ENCODE measurements at regions not wholly inside any gene's neighbourhood (a gene's known extent, or its start where the extent isn't known, plus 50 kb on each side); places are given as distances from the start of the nearest gene placed in this dataset.

DNA sequence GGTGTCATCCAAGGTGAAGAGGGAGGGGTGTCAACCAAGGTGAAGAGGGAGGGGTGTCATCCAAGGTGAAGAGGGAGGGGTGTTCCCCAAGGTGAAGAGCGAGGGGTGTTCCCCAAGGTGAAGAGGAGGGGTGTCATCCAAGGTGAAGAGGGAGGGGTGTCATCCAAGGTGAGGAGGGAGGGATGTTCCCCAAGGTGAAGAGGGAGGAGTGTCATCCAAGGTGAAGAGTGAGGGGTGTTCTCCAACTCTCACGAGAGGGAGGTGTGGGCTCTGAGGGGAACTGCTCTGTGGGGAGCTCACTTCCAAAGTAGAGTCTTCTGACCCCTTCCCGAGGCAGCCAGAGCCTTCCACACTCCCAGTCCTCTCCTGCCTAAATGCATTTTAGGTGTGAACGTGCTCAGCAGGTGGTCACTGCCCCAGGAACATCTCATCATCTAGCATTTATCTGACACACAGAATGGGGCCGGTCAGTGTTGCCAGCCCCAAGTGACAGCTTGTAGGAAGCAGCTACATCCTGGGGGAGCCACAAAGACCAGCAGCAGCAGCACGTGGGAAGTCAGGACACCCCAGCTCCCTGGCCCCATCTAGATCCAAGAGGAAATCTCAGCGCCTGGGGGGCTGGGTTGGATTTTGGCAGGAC lies 323.8 kb downstream of the GLRX3 start:
- no peak for DNase-seq

DNA sequence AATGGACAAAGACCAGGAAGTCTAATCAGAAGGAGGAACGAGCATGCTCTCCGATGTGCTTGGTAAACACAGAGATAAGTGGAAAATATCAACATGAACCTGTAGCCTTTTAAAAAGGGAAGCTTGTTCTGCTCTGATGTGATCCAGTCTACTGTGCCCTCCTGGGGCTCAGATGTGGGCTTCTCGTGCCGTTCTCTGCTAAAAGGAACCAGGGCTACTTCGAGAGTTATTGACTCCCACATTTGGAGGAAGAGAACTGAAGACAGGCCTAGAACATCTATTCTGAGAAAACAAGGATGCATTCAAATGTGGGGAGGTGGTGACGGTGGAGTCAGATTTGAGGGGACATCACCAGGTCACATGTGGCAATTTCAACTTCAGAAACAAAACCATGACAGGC lies 325.4 kb downstream of the GLRX3 start:
- DNase-seq = no peak

DNA sequence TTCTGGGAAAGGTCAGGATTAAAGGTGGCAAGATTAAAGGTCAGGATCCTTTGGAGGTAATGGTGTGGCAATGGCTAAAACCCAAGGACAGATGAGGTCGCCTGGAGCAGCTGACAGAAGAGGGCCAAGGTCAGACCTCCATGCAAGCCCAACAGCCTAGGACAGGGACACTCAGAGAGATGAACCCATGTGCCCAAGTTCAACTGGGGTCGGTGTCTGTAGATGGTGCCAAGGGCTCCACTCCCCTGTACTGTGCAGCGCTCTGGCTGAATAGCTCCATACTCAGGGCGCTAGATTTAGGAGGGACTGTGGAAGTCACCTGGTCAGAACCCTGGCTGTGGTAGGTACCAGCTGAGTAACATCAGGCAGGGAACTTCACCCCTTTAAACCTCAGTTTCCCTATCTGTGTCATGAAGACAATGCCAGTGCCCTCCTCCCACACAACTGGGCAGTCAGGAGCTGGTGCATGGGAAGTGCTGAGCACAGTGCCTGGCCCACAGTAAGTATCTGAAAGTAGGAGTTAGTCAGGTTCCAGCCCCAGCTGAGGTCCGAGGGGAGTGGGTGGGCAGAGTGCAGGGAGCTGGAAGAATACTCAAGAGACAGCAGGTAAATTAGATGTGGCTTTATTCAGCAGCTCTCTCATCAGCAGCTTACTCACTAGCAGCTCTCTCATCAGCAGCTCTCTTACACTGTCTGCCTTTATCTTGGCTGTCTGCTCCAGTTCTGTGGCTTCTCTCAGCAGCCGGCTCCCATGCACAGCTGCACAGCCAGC lies 327.1 kb downstream of the GLRX3 start:
- no peak for DNase-seq

DNA sequence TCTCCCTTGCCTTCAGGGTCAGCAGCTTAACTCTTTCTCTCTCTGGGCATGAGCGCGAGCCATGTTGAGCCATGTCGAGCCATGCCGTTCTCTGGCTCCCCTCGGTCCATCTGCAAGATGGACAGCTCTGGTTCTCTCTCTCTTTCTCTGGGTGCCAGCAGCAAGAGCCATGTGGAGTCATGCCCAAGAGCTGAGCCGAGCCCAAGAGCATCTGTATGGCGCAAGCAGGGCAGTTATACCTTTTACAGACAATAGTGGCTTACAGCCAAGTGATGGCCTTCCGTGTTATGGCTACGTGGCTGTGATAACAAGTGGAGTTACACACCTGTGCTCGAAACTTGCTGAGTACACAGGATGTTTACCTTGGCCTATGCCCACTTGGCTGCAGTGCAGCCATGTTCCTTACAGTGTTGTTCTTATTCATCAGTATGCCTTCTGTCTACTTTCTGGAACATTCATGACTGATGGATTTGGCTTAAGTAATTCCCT lies 327.7 kb downstream of the GLRX3 start:
- no peak for DNase-seq

DNA sequence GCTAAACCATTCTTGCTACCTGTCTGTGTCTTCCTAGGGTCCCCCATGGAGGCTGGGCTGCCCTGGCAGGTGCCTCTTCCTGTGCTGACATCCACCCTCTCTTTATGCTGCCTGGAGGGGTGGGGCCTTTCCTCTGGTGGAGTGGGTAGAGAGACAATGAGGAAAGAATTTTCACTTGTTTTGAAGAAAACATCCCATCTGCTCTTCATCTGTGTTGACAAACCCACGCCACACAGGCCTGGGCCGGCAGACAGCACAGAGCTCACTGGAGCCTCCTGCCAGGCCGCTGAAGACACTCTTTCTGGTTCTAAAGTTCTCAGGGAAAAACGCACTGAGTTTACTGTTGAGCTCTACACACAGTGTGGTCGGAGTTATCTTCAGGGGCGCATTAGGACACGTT lies 328.2 kb downstream of the GLRX3 start:
- no peak for DNase-seq

DNA sequence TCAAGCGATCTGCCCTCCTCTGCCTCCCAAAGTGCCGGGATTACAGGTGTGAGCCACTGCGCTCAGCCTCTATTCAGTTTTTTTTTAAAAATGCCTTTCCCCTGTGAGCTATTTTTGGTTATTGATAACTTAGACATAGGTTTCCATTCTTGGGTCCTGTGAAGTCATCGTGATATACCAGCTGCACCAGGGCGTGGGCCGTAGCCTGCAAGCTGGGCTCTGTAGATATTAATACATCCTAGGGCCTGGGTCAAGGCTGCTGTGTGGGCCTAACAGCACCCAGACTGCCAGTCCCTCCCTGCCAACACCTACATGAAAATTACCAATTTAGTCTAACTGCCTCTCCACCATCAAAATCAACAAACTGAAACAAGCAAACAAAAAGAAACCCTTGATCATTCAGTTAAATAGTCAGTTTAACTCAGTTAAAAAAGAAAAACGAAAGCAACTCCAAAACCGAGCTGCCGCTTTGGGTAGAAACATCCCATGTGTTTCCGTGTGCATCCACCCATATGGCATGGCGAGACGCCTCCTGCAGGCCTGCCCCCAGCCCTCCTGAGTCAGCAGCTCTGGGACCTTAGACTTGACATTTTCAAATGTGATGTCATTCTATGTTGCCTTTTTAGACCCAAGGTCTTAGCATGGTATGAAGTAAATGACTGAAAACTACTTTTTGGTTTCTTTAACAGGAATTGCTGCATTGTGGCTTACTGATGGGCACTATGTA lies 330.2 kb downstream of the GLRX3 start:
- DNase-seq = no peak

DNA sequence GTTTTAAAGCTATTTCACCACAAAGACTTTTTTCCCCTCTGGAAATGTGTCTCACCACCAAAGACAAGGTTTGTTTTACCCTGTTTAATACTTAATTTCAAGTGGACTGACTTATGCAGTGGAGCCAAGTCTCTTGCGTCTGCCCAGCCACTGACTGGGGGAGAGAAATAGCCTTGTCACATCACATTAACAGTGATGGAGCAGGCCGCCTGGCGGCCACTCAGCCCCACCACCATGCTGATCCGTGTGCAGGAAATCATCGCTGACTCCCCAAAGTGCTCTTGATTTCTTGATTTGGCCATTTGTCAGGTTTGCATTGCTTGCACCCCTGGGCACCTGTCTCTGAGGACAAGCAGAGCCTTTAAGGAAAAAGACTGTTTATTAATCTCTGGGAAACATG lies 334.1 kb downstream of the GLRX3 start:
- DNase-seq = no peak

DNA sequence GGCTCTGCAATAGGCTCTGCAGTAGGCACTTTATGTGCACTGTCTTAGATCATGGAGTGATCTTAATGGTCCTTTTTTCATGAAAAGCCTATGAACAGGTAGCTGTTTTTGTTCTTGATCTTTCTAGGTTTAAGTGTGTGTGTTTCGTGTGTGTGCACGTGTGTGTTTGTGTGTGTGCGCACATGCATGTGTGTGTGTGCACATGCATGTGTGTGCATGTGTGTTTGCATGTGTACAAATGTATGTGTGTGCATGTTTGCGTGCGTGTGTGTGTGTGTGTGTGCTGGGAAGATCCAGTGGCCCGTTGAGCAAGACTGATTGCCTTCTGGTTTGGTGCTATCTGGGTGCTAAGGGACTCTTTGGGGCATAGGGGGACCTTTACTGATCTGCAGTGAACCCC lies 334.8 kb downstream of the GLRX3 start:
- DNase-seq = no peak

DNA sequence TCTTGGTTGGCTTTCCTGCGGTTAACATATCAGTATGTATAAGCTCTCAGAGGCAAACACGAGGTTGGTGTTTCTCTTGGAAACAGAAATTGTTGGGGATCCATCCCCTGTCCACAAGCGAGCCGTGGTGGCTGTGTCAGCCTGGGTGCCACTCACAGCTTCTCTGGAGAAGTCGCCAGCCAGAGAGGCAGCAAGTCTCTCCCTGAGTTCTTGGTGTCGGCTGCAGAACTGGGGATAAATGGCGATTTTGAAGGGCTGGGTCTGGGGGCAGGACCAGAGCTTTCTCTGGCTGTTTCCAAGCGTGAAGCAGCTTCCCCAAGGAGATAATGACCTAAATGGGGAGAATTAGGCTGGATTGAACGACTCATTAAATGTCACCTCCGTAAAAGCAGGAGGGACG lies 335.3 kb downstream of the GLRX3 start:
- no peak for DNase-seq

DNA sequence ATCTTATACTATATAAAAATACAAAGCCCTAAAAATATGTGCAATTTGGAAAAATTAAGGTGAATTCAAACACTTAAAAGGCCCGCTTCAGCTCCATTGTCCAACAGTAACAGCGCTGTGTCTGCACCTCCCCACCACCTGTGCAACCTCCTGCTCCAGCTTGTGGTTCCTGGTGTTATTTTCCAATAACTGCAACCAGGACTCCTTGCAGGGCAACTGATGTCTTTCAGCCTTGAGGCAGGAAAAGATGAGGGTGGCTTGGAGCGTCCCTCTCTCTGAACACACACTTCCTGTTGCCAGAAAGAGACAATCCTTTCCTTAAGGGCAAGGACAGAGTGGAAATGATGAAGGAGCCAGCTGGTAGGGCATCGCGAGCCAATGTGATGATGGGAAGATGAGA lies 336.0 kb downstream of the GLRX3 start:
- DNase-seq = no peak

DNA sequence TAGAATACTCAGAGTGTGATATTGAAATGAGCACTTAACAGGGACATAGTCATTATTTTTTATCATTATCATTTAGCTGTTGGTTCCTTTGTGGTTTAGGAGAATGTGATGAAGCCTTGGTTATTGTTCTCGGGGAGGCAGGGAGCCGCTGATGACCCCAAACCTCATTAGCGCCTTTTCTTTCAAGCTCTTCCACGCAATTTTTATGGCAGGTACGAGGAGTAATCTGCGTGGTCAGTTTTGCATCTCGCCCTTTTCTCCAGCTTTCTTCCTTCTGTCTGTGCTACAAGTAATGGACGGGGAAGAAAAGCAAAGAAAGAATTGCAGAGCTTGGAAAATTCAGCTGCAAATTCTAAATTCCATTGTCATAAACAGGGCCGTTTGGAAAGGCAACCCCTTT lies 338.4 kb downstream of the GLRX3 start:
- no peak for DNase-seq

DNA sequence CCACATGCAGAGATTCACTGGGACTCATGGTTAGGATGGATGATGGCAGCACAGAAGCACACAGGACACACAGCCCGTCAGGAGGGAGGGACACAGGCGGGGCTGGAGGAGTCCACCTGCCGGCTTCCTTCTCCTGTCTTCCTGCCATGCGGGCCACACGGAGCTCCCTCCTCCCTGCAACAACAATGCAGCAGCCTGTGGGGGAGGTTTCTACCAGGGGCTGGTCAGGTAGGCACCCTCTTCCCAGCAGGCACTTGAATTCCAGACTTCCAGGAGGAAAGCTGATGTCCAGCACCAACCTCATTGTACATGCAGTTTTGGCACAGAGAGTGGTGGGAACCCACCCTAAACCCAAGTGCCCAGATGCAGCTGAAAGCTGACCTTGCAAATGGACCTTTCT lies 341.2 kb downstream of the GLRX3 start:
- DNase-seq = no peak

DNA sequence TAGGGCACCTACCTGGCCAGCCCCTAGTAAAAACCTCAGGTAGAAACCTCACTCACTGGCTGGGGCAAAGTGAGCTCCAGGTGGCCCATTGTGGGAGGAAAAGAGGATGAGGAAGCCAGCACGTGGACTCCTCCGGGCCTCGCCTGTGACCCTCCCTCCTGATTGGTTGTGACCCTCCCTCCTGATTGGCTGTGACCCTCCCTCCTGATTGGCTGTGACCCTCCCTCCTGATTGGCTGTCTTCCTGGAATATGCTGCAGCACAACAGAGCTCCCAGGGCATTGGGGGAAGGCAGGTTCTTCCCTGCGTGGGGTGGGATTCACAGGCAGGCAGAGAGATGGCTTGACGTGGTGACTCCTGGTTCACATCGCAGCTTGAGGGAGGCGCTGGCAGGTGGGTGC lies 343.0 kb downstream of the GLRX3 start:
- DNase-seq = no peak

DNA sequence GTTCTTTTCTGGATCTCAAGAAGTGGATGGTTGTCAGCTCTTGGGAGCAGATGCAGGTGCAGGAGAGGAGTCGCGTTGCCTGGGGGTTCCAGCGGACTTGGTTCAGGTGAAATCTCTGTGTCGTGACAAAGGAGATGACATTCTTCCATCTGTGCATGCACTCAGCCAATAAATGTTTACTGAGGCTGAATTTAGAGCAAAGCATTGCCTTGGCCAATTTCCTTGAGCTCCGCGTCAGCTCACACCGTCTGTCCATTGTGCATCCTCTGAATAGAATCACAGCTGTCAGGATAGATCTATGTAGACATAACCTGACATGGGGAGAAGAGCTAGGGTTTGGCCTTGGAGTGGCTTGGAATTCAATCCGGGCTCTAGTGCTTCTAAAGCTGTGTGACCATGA lies 343.7 kb downstream of the GLRX3 start:
- no peak for DNase-seq

DNA sequence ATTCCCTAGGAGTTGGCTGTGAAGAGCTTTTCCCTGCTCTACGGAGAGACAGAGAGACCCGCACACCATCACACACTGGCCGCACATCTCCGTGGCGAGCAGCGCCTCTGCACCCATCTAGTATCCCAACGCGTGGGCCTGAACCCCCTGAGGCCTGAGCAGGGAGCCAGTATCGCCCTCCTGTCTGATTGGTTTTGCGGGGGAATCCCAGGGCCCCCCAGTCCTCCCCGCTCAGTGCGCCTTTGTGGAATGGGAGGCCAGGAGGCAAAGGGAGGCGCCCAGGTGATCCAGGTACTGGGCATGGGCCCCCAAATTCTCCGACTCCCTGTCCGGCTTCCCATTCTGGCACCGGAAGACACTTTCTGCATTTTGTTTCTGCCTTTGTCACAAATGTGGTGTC lies 344.3 kb downstream of the GLRX3 start:
- no peak for DNase-seq

DNA sequence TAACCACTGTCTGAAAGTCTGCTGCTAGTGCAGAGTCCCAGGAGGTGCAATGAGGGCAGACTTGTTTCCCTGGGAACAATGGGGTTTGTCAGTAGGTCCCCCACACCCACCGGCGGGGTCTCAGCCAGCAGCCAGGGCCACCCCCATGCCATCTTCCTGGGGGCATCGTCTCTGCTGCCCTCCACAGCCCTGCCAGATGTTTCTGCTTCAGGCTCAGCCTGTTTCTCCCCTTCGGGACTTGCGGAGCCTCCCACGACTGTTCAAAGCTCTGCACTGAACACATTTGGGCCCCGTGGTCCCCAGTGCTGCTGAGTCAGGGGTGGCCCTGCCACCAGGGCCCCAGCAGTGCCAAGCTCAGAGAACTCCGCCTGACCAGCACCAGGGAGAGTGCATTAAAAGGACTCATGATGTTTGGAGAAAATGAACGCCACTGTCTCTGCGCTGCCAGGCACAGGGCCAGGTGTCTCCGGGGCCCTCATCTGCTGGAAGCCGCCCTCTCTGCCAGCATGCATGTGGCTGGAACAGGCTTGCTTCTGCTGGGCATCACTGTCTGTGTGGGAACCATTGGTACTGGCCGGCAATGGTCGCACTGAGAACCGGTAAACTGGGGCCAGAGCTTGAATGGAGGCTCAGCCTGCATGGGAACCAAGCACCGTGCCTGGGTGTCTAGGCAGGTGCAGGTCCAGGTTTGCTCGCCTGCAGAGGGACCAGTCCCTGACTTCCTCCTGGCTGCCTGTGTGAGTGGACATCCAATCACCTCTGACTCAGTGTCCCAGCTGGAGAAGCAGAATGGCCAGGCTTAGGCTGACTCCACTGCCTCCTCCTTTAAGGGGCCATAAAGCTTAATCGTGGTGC lies 345.1 kb downstream of the GLRX3 start:
- DNase-seq = no peak

DNA sequence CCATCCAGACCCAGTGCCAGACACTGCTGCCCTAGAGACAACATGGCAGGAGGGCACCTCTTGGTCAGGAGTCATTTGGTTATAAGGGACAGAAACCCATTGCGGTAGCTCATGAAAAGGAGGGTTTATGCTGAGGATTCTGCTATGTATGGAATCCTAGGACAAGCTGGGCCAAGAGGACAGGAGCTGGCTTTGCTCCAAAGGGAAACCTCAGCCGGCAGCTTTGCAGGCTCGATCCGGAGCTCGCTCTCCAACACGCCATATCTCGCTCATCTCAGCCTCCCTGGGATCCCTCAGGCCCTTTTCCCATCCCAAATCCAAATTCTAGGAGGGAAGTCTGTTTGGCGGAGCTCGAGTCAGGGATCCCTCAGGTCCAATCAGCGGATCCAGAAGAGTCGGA lies 345.7 kb downstream of the GLRX3 start:
- DNase-seq = peak; percentile 36

DNA sequence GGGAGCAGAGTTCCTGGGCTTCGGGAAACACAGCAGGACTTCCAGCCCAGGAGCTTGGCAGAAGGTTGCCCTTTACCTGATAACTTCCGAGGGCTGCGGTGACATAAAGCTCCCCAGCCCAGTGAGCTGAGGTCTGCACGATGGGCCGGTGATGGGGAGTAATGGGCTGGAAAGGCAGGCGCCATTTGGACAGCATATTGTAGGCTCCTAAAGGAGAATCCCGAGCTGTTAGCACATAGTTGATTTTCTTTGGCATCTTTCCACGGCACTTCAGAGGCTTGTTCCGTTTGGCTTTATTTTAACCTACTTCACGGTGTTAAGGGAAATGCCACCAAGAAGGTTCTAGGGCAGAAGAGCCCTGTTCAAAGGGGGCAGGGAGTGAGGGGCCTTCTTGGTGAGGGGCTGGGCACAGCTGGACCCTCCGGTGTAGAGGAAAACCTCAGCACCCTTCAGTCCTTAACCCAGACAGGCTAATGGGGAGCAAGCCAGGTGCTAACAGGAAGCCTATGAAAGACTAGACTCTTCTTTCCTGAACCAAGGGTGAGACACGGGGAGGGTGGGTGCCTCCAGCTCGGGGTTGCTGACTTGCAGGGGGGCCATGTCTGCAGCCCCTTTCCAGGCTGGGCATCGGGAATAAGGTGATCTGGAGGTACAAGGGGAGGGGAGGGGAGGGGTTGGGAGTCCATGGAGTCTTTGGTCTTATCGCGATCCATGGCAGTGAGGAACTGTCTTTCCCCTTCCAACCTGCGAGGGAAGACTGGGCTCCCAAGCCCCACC lies 347.7 kb downstream of the GLRX3 start:
- DNase-seq = no peak

DNA sequence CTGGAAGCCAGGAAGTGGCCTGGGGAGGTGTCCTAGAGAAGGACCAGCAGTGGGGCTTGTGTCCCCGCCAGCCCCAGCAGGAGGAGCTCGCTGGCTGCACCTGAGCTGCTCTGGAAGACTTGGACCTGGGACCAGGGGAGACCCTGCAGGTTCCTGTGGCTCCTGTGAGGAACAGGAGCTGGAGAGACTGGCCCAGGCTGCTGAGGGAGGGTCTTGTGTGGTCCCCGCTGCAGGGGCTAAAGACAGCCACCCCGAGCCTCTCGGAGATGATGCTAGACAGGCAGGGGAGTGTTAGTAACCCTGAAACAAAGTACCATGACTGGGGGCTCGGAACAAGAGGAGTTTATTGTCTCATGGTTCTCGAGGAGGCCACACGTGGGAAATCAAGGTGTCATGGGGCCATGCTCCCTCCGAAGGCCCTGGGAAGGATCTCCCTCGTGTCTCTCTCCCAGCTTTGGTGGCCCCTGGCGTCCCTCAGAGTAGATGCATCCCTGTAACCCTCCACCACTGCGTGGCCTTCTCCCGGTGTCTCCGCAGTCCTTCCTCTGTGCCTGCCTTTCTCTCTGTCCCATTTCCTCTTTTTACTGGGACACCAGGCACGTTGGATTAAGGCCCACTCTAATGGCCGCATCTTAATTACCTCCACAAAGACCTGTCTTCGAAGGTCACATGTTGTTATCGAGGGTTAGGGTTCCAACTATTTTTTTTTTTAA lies 348.4 kb downstream of the GLRX3 start:
- no peak for DNase-seq

DNA sequence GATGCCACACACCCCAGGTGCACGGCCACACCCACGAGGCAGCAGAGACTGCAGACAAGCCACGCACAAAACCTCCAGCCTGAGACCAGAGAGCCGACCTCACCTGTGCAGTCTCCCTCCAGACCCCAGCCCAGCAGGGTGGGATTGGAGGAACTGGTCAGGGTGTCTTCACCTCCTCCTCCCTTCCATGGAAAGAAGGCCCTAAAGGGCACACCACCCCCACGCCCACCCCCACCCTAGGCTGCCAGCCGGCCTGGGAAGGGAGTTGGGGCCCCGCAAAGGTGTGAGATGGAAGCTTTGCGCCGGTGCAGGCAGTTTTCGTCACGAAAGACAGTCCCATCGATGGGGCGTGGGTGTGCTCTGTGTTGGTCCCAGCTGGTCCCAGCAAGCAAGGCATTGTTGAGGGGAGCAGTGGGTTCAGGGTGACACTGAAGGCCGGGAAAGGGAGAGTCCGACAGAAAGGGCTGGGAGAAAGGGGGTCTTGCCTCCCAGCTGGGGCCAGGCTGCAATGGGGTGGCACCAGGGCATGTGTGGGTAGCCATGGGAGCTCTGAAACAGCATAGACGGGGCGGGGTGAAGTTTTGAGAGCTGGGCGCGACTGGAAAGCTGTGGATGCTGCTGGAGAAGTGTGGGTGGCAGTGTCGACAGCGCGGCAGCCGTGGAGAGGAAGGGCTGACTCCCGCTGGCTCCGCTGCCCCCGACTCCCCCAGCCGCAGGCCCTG lies 349.2 kb downstream of the GLRX3 start:
- no peak for DNase-seq

Data from muscle of arm (tissue), 1 donor.